HS-5 (cell line): ENCODE measurements at regions not wholly inside any gene's neighbourhood (a gene's known extent, or its start where the extent isn't known, plus 50 kb on each side); places are given as distances from the start of the nearest gene placed in this dataset.

ENCODE experiments used
- DNase-seq: peaks from one replicate; pipeline ENCODE4 v3.0.0-alpha.2; 2012; ENCODE audit warnings: low read depth

GRCh38 chr5:158022837-158023236 lies 163.9 kb upstream of the CLINT1 start:
- no peak for DNase-seq

DNA sequence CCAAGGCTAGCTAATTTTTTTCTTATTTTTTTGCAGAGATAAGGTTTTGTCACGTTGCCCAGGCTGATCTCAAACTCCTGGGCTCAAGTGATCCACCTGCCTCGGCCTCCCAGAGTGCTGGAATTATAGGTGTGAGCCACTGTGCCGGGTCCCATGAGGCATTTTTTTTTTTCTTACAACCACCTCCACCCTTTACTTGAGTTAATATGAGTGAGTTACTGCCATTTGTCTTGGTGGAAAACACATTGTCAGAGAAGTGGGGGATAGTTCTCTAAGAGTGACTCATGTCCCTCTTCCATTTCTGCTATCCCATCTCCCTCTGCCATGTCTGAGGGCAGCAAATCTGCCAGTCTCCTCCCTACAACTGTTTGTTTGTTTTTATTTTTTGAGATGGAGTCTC lies 163.4 kb upstream of the CLINT1 start:
- no peak for DNase-seq

DNA sequence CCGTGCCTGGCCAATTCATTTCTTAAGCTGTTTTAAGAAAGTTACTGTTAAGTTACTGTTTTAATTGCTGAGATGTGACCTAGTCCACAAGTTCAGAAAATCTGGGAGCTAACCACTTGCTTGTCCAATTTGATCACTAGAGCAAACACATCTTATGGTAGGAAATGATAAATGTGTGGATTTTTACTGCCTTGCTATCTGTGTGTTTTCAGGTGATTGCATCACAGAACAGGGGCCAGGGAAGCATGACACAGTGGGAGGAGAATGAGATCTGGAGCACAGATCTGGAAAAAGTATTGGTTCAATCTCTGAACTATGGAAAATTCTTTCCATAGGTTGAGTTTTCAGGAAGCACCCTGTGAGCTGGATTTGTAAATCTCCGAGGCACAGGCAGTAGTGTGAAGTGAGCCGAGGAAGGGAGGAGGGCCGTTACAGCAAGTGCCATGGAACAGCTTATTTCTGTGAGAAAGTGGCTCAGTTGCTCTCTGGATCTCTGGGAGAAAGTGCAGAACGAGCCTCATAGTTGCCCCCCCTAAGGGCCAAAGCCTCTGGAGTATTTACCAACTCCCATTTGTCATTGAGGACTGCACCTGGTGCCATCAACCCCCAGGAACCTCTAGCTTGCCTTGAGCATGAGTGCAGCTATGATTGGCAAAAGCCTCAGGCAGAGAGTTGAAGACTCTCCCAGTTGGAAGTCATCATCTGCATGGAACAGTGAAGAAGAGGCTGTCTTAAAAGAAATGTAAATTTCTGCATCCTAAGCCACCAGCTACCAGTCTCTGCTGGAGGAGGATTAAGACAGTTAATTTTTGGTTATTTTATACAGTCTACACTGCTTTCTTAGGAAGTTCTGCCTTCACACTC lies 161.8 kb upstream of the CLINT1 start:
- no peak for DNase-seq

DNA sequence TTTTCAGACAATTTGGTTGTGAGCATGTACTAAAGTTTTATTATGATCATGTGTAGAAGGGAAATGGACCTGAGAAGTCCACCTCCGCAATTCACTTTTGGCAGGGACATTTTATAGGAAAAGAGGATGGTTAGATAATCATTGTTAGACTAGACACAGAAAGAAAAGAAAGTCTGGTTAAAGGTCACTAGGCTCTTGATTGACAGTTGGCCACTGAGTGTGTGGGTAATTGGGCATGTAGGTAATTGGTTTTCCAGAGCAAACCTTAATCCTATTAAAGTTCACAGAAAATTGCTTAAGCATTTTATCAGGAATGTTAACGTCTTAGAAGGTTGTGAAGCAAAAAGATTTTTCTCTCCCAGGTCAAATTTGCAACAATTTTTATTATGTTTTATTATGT lies 158.5 kb upstream of the CLINT1 start:
- no peak for DNase-seq

- no peak for DNase-seq
Observed at GRCh38 chr5:158014372-158014771, 155.4 kb upstream of the CLINT1 start.

GRCh38 chr5:158013939-158014338 lies 155.0 kb upstream of the CLINT1 start:
- no peak for DNase-seq

- no peak for DNase-seq
Observed at GRCh38 chr5:158013303-158013702, 154.4 kb upstream of the CLINT1 start.

DNA sequence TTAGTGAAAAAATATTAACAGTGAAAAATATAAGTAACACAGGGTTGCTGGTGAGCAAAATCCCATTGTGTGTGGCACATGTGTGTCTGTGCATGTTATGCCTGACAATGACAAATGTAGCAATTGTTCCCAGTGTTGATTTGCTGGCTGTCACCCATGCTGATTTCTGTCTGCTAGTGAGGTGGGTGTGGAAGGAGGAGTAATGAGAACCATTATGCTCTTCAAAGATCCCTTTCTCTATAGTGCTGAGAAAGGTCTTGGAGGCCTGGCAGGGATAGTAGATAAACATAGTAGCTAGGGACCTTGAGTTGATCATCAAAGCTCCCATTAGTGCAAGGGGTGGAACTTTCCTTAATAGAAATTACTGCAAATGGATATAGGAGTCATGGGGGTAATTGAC lies 152.5 kb upstream of the CLINT1 start:
- DNase-seq: no peak

GRCh38 chr5:158010831-158011230 lies 151.9 kb upstream of the CLINT1 start:
- no peak for DNase-seq

GRCh38 chr5:158007336-158007735 lies 148.4 kb upstream of the CLINT1 start:
- no peak for DNase-seq

DNA sequence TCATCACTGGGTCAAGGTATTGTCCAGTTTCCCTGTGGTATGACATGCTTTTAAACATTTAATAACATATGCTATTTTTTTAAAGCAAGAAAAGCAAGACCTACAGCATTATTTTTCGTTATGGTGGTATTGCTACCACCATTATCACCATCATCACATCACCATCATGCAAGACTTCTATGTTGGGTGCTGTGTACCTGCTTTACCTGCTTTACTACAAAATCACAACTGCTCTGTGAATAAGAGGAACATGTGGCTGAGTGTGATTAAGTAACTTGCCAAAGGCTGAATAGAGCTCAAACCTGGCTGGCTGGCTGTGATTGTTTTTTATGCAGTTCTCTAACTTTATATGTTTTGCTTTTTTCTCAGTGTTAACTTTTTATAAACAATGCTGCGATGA lies 140.8 kb upstream of the CLINT1 start:
- DNase-seq: no peak

GRCh38 chr5:157997991-157998504 lies 139.1 kb upstream of the CLINT1 start:
- DNase-seq: peak; percentile 64

- DNase-seq: no peak
Observed at GRCh38 chr5:157994906-157995519, 136.1 kb upstream of the CLINT1 start.

- DNase-seq: no peak
Observed at GRCh38 chr5:157993986-157994691, 135.2 kb upstream of the CLINT1 start.

DNA sequence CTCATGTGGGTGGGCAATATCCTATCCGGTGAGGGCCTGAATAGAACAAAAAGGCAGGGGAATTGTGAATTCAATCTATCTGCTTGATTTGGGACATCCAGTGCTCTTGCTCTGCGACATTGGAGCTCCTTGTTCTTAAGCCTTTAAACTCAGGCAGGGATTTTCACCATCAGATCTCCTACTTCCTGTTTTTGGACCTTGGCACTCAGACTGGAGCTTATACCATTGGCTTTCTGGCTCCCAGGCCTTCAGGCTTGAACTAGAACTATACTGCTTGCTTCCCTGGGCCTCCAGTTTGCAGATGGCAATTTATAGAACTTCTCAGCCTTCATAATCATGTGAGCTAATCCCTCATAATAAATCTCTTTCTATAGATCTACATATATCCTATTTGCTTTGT lies 134.3 kb upstream of the CLINT1 start:
- no peak for DNase-seq

- no peak for DNase-seq
Observed at GRCh38 chr5:157990583-157991181, 131.7 kb upstream of the CLINT1 start.

GRCh38 chr5:157989296-157989695 lies 130.4 kb upstream of the CLINT1 start:
- DNase-seq: no peak

DNA sequence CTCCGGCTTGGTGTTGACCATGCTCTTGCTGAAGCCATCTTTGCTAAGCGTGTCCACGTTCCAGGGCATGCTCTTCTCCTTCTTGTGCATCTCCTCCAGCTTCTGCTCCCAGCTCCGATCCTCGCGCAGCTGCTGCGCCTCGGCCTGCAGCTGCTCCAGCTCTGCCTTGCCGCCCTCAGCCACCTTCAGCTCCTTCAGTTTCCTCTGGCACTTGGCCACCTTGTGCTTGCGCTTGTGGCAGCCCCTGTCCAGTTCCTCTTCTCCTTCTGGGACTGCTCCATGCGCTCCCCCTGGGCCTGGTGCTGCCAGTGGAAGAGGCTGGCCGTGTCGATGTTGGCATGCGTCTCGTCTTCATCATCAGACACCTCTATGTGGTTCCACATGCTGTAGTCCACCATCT lies 128.3 kb upstream of the CLINT1 start:
- no peak for DNase-seq

GRCh38 chr5:157986431-157986990 lies 127.6 kb upstream of the CLINT1 start:
- no peak for DNase-seq

DNA sequence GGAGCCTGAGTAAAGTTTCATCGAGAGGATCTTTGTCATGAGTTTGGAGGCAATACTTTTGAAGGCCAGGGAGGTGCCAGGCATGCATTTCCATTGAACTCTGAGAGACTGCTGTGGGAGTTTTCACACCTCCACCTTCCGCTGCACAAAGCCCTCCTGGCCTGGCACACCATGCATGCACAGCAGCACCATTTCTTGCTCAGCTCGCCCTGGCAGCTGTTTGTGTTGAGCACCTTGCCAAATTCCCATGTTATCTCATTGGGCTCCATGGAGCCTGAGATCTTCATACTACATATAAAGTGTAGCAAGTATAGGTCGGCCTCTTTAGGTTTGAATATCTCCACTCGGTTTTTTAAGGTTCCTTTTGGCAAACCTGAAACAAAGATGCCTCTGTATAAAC lies 125.7 kb upstream of the CLINT1 start:
- DNase-seq: no peak

GRCh38 chr5:157983906-157984551 lies 125.1 kb upstream of the CLINT1 start:
- no peak for DNase-seq

DNA sequence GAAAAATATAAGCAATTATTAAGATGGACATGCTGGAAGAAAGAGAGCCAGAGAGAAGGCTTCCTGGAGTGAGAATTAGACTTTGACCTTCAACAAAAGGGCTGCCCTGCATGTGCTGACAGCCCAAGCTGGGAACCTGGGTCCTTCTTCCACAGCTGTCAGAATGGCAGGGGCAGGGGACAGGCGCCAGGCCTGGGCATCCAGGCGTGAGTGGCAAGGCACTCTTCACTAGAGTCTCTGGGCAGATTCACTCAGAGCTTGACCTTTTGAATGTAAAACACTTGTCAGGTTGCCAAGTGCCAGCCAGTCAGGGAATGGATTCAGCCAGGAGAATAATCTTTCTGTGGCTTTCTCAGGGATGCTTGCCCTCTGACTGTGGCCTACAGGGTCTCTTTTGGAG lies 119.1 kb upstream of the CLINT1 start:
- no peak for DNase-seq
